ENCODE measurements at regions not wholly inside any gene's neighbourhood (a gene's known extent, or its start where the extent isn't known, plus 50 kb on each side); places are given as distances from the start of the nearest gene placed in this dataset.

DNA sequence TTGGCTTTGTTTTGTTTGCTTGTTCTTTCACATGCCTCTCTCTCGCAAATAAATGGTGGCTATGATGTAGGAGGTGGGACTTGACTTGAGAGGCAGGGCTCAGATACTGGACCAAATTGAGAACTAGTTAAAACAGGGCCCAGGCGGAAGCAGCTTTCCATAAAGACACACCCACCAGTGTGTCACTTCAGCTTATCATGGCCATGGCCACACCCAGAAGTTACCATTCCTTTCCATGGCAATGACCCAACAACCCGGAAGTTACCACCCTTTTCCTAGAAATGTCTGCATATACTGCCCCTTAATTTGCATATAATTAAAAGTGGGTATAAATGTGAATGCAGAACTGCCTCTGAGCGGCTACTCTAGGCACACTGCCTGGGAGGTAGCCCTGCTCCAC lies 62.6 kb upstream of the CNTN4 start:
- no peak overlapping the region for H3K4me3 Mint-ChIP-seq
- POLR2A ChIA-PET = no interaction called here
- H3K27ac Mint-ChIP-seq = no peak overlapping the region
- peaks cover 0 to 16% (median 0%) of the 10 kb centered on the region in 9 donors for H3K9me3 Mint-ChIP-seq
- no peak for DNase-seq
- H3K36me3 Mint-ChIP-seq = no peaks in the 10 kb centered on the region
- no peaks in the 10 kb centered on the region for H3K27me3 Mint-ChIP-seq
- H3K4me1 Mint-ChIP-seq = no peaks in the 10 kb centered on the region
- ATAC-seq = no peak

GRCh38 chr3:2041931-2042330 lies 56.7 kb upstream of the CNTN4 start:
- no peak for DNase-seq
- H3K4me3 Mint-ChIP-seq = no peak overlapping the region
- POLR2A ChIA-PET = no interaction called here
- no peaks in the 10 kb centered on the region for H3K27me3 Mint-ChIP-seq
- H3K36me3 Mint-ChIP-seq = no peaks in the 10 kb centered on the region
- no peak overlapping the region for H3K27ac Mint-ChIP-seq
- no peaks in the 10 kb centered on the region for H3K4me1 Mint-ChIP-seq
- ATAC-seq = no peak
- H3K9me3 Mint-ChIP-seq = peaks cover 0 to 9% (median 0%) of the 10 kb centered on the region in 9 donors

Measured in naive thymus-derived CD8-positive, alpha-beta T cell (primary cell).